A549 (cell line): ENCODE measurements at regions not wholly inside any gene's neighbourhood (a gene's known extent, or its start where the extent isn't known, plus 50 kb on each side); places are given as distances from the start of the nearest gene placed in this dataset.

Source experiments
- CBX8 ChIP-seq: fragments of 200-600 bp; sonication (generic); IDR thresholded peaks from 2 replicates; pipeline ENCODE4 v1.6.1; 2016
- CHD2 ChIP-seq: fragments of 150-350 bp; IDR thresholded peaks from 2 replicates; pipeline ENCODE4 v1.6.1; 2014; ENCODE audit warnings: low read length; ENCODE audit not compliant: partially characterized antibody
- CTCF ChIP-seq: fragments of >200 bp; sonication (Bioruptor Twin); formaldehyde crosslinking; IDR thresholded peaks from 3 replicates; pipeline ENCODE4 v1.5.1; 2016
- EP300 ChIP-seq, 2 experiments: fragments of >200 bp; sonication (Bioruptor Twin); formaldehyde crosslinking; IDR thresholded peaks; 2 replicates in 1 of 2; 3 replicates in 1 of 2; pipeline ENCODE4 v1.6.1; 2016 to 2017
- POLR2A ChIP-seq: IDR thresholded peaks from 2 replicates; pipeline ENCODE4 v1.6.1; 2012; ENCODE audit warnings: mild to moderate bottlenecking, low read length

- no peak for TF ChIP-seq CTCF
- TF ChIP-seq CHD2: no peak
- TF ChIP-seq POLR2A: no peak
- no peak for TF ChIP-seq CBX8
- no peak for TF ChIP-seq EP300 (IDR thresholded peaks at IDR 0.05)
These were observed 341.1 kb downstream of the DIPK2A start for GRCh38 chr3:144312702-144313101.
